Astrocyte (in vitro differentiated cells and primary cell): ENCODE measurements at regions not wholly inside any gene's neighbourhood (a gene's known extent, or its start where the extent isn't known, plus 50 kb on each side); places are given as distances from the start of the nearest gene placed in this dataset.

ENCODE experiments used
- EZH2 ChIP-seq: IDR thresholded peaks from 2 replicates; pipeline ENCODE4 v1.6.1; 2012; ENCODE audit warnings: mild to moderate bottlenecking, low read length, inconsistent platforms; ENCODE audit not compliant: insufficient read depth
- TF ChIP-seq, protein P1 (sequence below): IDR thresholded peaks from 2 replicates; pipeline ENCODE4 v1.5.1; 2011; ENCODE audit warnings: low read depth, mild to moderate bottlenecking, inconsistent platforms, low read length, moderate library complexity; ENCODE audit not compliant: insufficient read depth

DNA sequence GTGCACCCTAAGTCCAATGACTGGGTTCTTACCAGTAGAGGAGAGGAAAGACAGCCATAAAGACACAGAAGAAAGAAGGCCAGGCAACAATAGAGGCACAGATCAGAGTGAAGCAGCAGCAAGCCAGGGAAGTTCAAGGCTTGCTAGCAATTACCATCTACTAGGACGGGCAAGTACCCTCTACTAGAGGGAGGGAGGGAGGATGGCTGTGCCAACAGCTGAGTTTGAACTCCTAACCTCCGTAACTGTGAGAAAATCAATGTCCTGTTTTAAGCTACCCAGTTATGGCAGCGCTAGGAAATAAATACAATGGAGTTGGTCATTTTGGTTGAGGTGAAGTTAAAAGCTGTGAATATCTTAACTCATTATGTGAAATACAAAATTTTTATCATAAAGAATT, 991.8 kb upstream of the CTNND2 start:
- TF ChIP-seq, protein P1, sequence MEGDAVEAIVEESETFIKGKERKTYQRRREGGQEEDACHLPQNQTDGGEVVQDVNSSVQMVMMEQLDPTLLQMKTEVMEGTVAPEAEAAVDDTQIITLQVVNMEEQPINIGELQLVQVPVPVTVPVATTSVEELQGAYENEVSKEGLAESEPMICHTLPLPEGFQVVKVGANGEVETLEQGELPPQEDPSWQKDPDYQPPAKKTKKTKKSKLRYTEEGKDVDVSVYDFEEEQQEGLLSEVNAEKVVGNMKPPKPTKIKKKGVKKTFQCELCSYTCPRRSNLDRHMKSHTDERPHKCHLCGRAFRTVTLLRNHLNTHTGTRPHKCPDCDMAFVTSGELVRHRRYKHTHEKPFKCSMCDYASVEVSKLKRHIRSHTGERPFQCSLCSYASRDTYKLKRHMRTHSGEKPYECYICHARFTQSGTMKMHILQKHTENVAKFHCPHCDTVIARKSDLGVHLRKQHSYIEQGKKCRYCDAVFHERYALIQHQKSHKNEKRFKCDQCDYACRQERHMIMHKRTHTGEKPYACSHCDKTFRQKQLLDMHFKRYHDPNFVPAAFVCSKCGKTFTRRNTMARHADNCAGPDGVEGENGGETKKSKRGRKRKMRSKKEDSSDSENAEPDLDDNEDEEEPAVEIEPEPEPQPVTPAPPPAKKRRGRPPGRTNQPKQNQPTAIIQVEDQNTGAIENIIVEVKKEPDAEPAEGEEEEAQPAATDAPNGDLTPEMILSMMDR, result no peak
- TF ChIP-seq EZH2, result no peak
